IMR-90 (cell line): ENCODE measurements at regions not wholly inside any gene's neighbourhood (a gene's known extent, or its start where the extent isn't known, plus 50 kb on each side); places are given as distances from the start of the nearest gene placed in this dataset.

ENCODE experiments used
- ATAC-seq: fragments of 200-7000 bp; cut with Tn5 transposase; 2 replicates; pipeline ENCODE4 v1.9.1; 2020; ENCODE audit warnings: low read depth, mild to moderate bottlenecking, moderate library complexity
- BruUV-seq: library from RNA; stranded (reverse); fragments of 400-500 nt; replicated peaks from 2 replicates; lab custom pipeline; 2021; lab: Mats Ljungman, UMichigan
- CTCF ChIA-PET: fragments of 300-600 bp; formaldehyde crosslinking; extraction: SDS; loops from one replicate; lab custom pipeline; 2021; ENCODE audit warnings: antibody characterized with exemption; lab: Yijun Ruan, JAX
- POLR2A ChIA-PET: fragments of 300-600 bp; sonication (Branson Sonifier 250); formaldehyde crosslinking; loops from one replicate; lab custom pipeline; 2022; ENCODE audit warnings: antibody characterized with exemption; ENCODE audit not compliant: unreplicated experiment; lab: Charles Lee
- DNase-seq: peaks from one replicate; pipeline ENCODE4 v3.0.0; 2013
- H2AFZ ChIP-seq: replicated peaks from 2 replicates; pipeline ENCODE3; 2013; ENCODE audit warnings: low read length, mild to moderate bottlenecking; ENCODE audit not compliant: poor library complexity
- H2AK5ac ChIP-seq: 2 replicates; pipeline ENCODE4 v1.6.1; 2013; ENCODE audit warnings: low read depth, low read length, inconsistent platforms
- H2AK9ac ChIP-seq: replicated peaks from 2 replicates; pipeline ENCODE3; 2013; ENCODE audit warnings: mild to moderate bottlenecking, low read depth, low read length, moderate library complexity; ENCODE audit not compliant: poor library complexity
- H2BK120ac ChIP-seq: 2 replicates; pipeline ENCODE4 v1.6.1; 2013; ENCODE audit warnings: low read depth, low read length, inconsistent platforms
- H2BK15ac ChIP-seq: 3 replicates; pipeline ENCODE4 v1.6.1; 2013; ENCODE audit warnings: low read depth, low read length, inconsistent platforms
- H2BK20ac ChIP-seq: 2 replicates; pipeline ENCODE4 v1.6.1; 2013; ENCODE audit warnings: low read depth, mild to moderate bottlenecking, inconsistent platforms, low read length, moderate library complexity
- H2BK5ac ChIP-seq: 2 replicates; pipeline ENCODE4 v1.6.1; 2013; ENCODE audit warnings: mild to moderate bottlenecking, low read depth, low read length, inconsistent platforms; ENCODE audit not compliant: poor library complexity, severe bottlenecking
- H3K14ac ChIP-seq: replicated peaks from 2 replicates; pipeline ENCODE4 v1.6.1; 2013; ENCODE audit warnings: low read depth, low read length, inconsistent platforms
- H3K18ac ChIP-seq: 2 replicates; pipeline ENCODE4 v1.6.1; 2013; ENCODE audit warnings: low read depth, low read length, control low read depth
- H3K23ac ChIP-seq: 2 replicates; pipeline ENCODE4 v1.6.1; 2013; ENCODE audit warnings: low read depth, low read length, inconsistent platforms
- H3K27ac ChIP-seq: 2 replicates; pipeline ENCODE4 v1.5.1; 2013; ENCODE audit warnings: mild to moderate bottlenecking, control low read depth, low read length; ENCODE audit not compliant: insufficient read depth
- H3K27me3 ChIP-seq: 2 replicates; pipeline ENCODE4 v1.6.1; 2013; ENCODE audit warnings: low read length; ENCODE audit not compliant: control insufficient read depth, insufficient read depth
- H3K36me3 ChIP-seq: 2 replicates; pipeline ENCODE4 v1.6.1; 2013; ENCODE audit warnings: low read length, mixed read lengths; ENCODE audit not compliant: control insufficient read depth, insufficient read depth
- H3K4ac ChIP-seq: 2 replicates; pipeline ENCODE4 v1.6.1; 2013; ENCODE audit warnings: low read depth, low read length, inconsistent platforms
- H3K4me1 ChIP-seq: 2 replicates; pipeline ENCODE4 v1.6.1; 2013; ENCODE audit warnings: low read length, mixed read lengths; ENCODE audit not compliant: control insufficient read depth, insufficient read depth
- H3K4me2 ChIP-seq: 2 replicates; pipeline ENCODE4 v1.6.1; 2013; ENCODE audit warnings: low read depth, mild to moderate bottlenecking, control low read depth, low read length, moderate library complexity
- H3K4me3 ChIP-seq: 2 replicates; pipeline ENCODE4 v1.5.1; 2013; ENCODE audit warnings: low read depth, mild to moderate bottlenecking, control low read depth, low read length, moderate library complexity; ENCODE audit not compliant: insufficient read depth
- H3K56ac ChIP-seq: 2 replicates; pipeline ENCODE4 v1.6.1; 2013; ENCODE audit warnings: low read length, inconsistent platforms; ENCODE audit not compliant: insufficient read depth; ENCODE audit errors: extremely low read depth
- H3K79me1 ChIP-seq, 2 experiments: 2 replicates each; pipeline ENCODE4 v1.6.1; 2013; ENCODE audit warnings: low read length in 2 of 2, inconsistent platforms in 1 of 2, low read depth in 1 of 2
- H3K9ac ChIP-seq: 2 replicates; pipeline ENCODE4 v1.6.1; 2013; ENCODE audit warnings: low read depth, low read length, control low read depth
- H3K9me1 ChIP-seq: 2 replicates; pipeline ENCODE4 v1.6.1; 2013; ENCODE audit warnings: low read length, inconsistent platforms; ENCODE audit not compliant: insufficient read depth
- H3K9me3 ChIP-seq: 2 replicates; pipeline ENCODE4 v1.6.1; 2013; ENCODE audit warnings: low read length; ENCODE audit not compliant: control insufficient read depth, insufficient read depth
- H4K20me1 ChIP-seq: 2 replicates; pipeline ENCODE4 v1.6.1; 2013; ENCODE audit warnings: low read length, inconsistent platforms; ENCODE audit not compliant: insufficient read depth
- H4K5ac ChIP-seq: 2 replicates; pipeline ENCODE4 v1.6.1; 2013; ENCODE audit warnings: mild to moderate bottlenecking, low read depth, low read length, control low read depth
- H4K8ac ChIP-seq, 2 experiments: 2 replicates each; pipeline ENCODE4 v1.6.1; 2013; ENCODE audit warnings: low read depth in 2 of 2, low read length in 2 of 2, control low read depth in 1 of 2, inconsistent platforms in 1 of 2
- H4K91ac ChIP-seq: 2 replicates; pipeline ENCODE4 v1.6.1; 2013; ENCODE audit warnings: low read depth, low read length, inconsistent platforms; ENCODE audit not compliant: insufficient read depth
- BHLHE40 ChIP-seq: fragments of 150-350 bp; IDR thresholded peaks from 2 replicates; pipeline ENCODE4 v1.6.1; 2016; ENCODE audit warnings: mild to moderate bottlenecking, low read depth, low read length
- CEBPB ChIP-seq: IDR thresholded peaks from 2 replicates; pipeline ENCODE4 v1.6.1; 2012; ENCODE audit warnings: low read depth, low read length, improper control_type of control experiment
- CHD1 ChIP-seq: IDR thresholded peaks from 2 replicates; pipeline ENCODE4 v1.6.1; 2012; ENCODE audit warnings: low read depth, low read length, improper control_type of control experiment
- FOS ChIP-seq: fragments of 150-350 bp; IDR thresholded peaks from 2 replicates; pipeline ENCODE4 v1.6.1; 2016; ENCODE audit warnings: low read depth, low read length
- MAFK ChIP-seq: IDR thresholded peaks from 2 replicates; pipeline ENCODE4 v1.6.1; 2012; ENCODE audit warnings: low read depth, low read length, improper control_type of control experiment
- MAZ ChIP-seq: IDR thresholded peaks from 2 replicates; pipeline ENCODE4 v1.6.1; 2012; ENCODE audit warnings: low read depth, mild to moderate bottlenecking, low read length, improper control_type of control experiment, moderate library complexity, borderline replicate concordance
- MXI1 ChIP-seq: IDR thresholded peaks from 2 replicates; pipeline ENCODE4 v1.6.1; 2012; ENCODE audit warnings: low read depth, mild to moderate bottlenecking, low read length, moderate library complexity, borderline replicate concordance
- NFE2L2 ChIP-seq: fragments of 150-350 bp; IDR thresholded peaks from 2 replicates; pipeline ENCODE4 v1.6.1; 2016; ENCODE audit warnings: low read depth, mild to moderate bottlenecking, low read length
- POLR2A ChIP-seq: IDR thresholded peaks from 2 replicates; pipeline ENCODE4 v1.6.1; 2012; ENCODE audit warnings: mild to moderate bottlenecking, low read depth, low read length
- RAD21 ChIP-seq: IDR thresholded peaks from 2 replicates; pipeline ENCODE4 v1.6.1; 2012; ENCODE audit warnings: low read length, improper control_type of control experiment
- RCOR1 ChIP-seq: IDR thresholded peaks from 2 replicates; pipeline ENCODE4 v1.6.1; 2012; ENCODE audit warnings: mild to moderate bottlenecking, low read length, improper control_type of control experiment; ENCODE audit not compliant: insufficient replicate concordance
- RFX5 ChIP-seq: IDR thresholded peaks from 2 replicates; pipeline ENCODE4 v1.8.0; 2012; ENCODE audit warnings: low read depth, mild to moderate bottlenecking, low read length, moderate library complexity
- SMC3 ChIP-seq: fragments of 150-350 bp; IDR thresholded peaks from 2 replicates; pipeline ENCODE4 v1.6.1; 2016; ENCODE audit warnings: low read depth, mild to moderate bottlenecking, antibody characterized with exemption, low read length, moderate library complexity
- WGBS, 2 experiments: methylation state at CpG; one replicate each; pipeline versions ENCODE4 v1.1.5 to v1.1.7; 2013; ENCODE audit warnings: missing lambda C conversion rate in 2 of 2; ENCODE audit not compliant: insufficient read length in 1 of 2; ENCODE audit errors: extremely low coverage in 2 of 2; 5-methylcytosine and 5-hydroxymethylcytosine counted together
- dilution Hi-C: fragments of 300-500 bp; cut with HindIII; formaldehyde crosslinking; loops from one replicate; pipeline ENCODE4 v1.14.3; 2018; ENCODE audit warnings: low sequenced_read_pairs; ENCODE audit not compliant: unreplicated experiment
- in situ Hi-C: fragments of 300-500 bp; cut with MboI; formaldehyde crosslinking; loops from 3 replicates; pipeline ENCODE4 v1.14.3; 2019; ENCODE audit warnings: low sequenced_read_pairs, inconsistent platforms, mixed read lengths
- intact Hi-C: fragments of 100-400 bp; cut with micrococcal nuclease; formaldehyde crosslinking; loops from 2 replicates; pipeline ENCODE4 v1.10.0; 2022
- TF ChIP-seq, protein P1 (sequence below): fragments of 150-350 bp; IDR thresholded peaks from 2 replicates; pipeline ENCODE4 v1.6.1; 2017; ENCODE audit warnings: mild to moderate bottlenecking, antibody characterized with exemption, low read length, low read depth
- TF ChIP-seq, protein P2 (sequence below): conservative IDR thresholded peaks from 2 replicates; pipeline ENCODE4 v1.5.1; 2012; ENCODE audit warnings: mild to moderate bottlenecking, low read depth, low read length, improper control_type of control experiment
- TF ChIP-seq, protein P3 (sequence below): fragments of 150-350 bp; IDR thresholded peaks from 2 replicates; pipeline ENCODE4 v1.6.1; 2016; ENCODE audit warnings: low read depth, mild to moderate bottlenecking, low read length, moderate library complexity, borderline replicate concordance

DNA sequence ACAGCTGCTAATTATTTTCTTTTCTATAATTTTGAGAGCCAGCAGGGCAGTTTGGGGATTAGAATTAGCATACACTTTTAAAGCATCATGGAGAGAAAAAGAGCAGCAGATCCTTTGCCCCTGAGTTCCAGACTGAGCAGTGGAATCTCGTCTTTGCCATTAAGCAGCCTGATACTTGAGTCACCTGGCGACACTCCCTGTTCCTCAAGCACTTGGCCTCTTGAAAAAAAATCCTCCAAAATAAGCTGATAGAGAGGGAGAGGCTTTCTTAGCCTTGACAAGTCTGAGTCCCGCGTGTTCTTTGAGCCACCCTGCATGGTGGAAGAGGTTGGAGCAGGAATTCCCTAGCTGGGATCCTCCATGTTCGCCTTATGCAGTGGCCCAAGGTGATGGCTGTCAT lies 398.3 kb downstream of the IRX2 start:
- H3K56ac ChIP-seq, result no peak overlapping the region
- H3K4ac ChIP-seq, result no peak overlapping the region
- no peak overlapping the region for H3K18ac ChIP-seq
- no peak overlapping the region for H2BK120ac ChIP-seq
- H3K23ac ChIP-seq, result no peak overlapping the region
- H2BK20ac ChIP-seq, result no peak overlapping the region
- H4K20me1 ChIP-seq, result no peaks in the 10 kb centered on the region
- no peaks in the 10 kb centered on the region for H3K79me1 ChIP-seq
- H3K14ac ChIP-seq, result no peak overlapping the region
- H3K9me1 ChIP-seq, result no peaks in the 10 kb centered on the region
- ChIA-PET CTCF (no interaction called here), POLR2A (no interaction called here)
- 33% methylated on average over 1 of the region's 5 CpGs; no CpG with 5 or more reads in 1 of the 2 experiments for WGBS, 2 experiments
- H4K8ac ChIP-seq, result no peak overlapping the region
- no peak for ATAC-seq
- no TSS peak for BruUV-seq
- TF ChIP-seq RAD21, result no peak
- TF ChIP-seq MAZ, result no peak
- no peak for TF ChIP-seq CHD1
- TF ChIP-seq POLR2A, result no peak
- no peak for TF ChIP-seq SMC3
- TF ChIP-seq RFX5, result no peak
- TF ChIP-seq, protein P1, sequence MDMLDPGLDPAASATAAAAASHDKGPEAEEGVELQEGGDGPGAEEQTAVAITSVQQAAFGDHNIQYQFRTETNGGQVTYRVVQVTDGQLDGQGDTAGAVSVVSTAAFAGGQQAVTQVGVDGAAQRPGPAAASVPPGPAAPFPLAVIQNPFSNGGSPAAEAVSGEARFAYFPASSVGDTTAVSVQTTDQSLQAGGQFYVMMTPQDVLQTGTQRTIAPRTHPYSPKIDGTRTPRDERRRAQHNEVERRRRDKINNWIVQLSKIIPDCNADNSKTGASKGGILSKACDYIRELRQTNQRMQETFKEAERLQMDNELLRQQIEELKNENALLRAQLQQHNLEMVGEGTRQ, result no peak
- TF ChIP-seq, protein P2, sequence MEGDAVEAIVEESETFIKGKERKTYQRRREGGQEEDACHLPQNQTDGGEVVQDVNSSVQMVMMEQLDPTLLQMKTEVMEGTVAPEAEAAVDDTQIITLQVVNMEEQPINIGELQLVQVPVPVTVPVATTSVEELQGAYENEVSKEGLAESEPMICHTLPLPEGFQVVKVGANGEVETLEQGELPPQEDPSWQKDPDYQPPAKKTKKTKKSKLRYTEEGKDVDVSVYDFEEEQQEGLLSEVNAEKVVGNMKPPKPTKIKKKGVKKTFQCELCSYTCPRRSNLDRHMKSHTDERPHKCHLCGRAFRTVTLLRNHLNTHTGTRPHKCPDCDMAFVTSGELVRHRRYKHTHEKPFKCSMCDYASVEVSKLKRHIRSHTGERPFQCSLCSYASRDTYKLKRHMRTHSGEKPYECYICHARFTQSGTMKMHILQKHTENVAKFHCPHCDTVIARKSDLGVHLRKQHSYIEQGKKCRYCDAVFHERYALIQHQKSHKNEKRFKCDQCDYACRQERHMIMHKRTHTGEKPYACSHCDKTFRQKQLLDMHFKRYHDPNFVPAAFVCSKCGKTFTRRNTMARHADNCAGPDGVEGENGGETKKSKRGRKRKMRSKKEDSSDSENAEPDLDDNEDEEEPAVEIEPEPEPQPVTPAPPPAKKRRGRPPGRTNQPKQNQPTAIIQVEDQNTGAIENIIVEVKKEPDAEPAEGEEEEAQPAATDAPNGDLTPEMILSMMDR, result no peak
- TF ChIP-seq RCOR1, result no peak
- no peak for TF ChIP-seq BHLHE40
- no peak for TF ChIP-seq CEBPB
- TF ChIP-seq MXI1, result no peak
- TF ChIP-seq, protein P3, sequence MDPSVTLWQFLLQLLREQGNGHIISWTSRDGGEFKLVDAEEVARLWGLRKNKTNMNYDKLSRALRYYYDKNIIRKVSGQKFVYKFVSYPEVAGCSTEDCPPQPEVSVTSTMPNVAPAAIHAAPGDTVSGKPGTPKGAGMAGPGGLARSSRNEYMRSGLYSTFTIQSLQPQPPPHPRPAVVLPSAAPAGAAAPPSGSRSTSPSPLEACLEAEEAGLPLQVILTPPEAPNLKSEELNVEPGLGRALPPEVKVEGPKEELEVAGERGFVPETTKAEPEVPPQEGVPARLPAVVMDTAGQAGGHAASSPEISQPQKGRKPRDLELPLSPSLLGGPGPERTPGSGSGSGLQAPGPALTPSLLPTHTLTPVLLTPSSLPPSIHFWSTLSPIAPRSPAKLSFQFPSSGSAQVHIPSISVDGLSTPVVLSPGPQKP, result no peak
- no peak for TF ChIP-seq NFE2L2
- no peak for TF ChIP-seq FOS
- TF ChIP-seq MAFK, result no peak
- H3K27ac ChIP-seq, result no peak overlapping the region
- H3K27me3 ChIP-seq, result no peaks in the 10 kb centered on the region
- in situ Hi-C loops (no loop called here), intact Hi-C loops (no loop called here), dilution Hi-C loops (no loop called here)
- H4K5ac ChIP-seq, result no peak overlapping the region
- H3K4me3 ChIP-seq, result no peak overlapping the region
- H4K91ac ChIP-seq, result no peak overlapping the region
- no peak for DNase-seq
- no peak overlapping the region for H2AFZ ChIP-seq
- H2AK9ac ChIP-seq, result no peak overlapping the region
- H2AK5ac ChIP-seq, result no peak overlapping the region
- no peak overlapping the region for H3K4me2 ChIP-seq
- peaks cover 30% of the 10 kb centered on the region for H3K9me3 ChIP-seq
- H2BK15ac ChIP-seq, result no peak overlapping the region
- H3K4me1 ChIP-seq, result no peaks in the 10 kb centered on the region
- no peak overlapping the region for H3K9ac ChIP-seq
- no peak overlapping the region for H2BK5ac ChIP-seq
- H3K36me3 ChIP-seq, result no peaks in the 10 kb centered on the region
